Posterior cingulate gyrus (tissue), 11 donors: ENCODE measurements at regions not wholly inside any gene's neighbourhood (a gene's known extent, or its start where the extent isn't known, plus 50 kb on each side); places are given as distances from the start of the nearest gene placed in this dataset.

Experiments
- DNase-seq, 10 donors: peaks; one replicate each; pipeline versions ENCODE4 v3.0.0 to v3.0.0-alpha.2; 2020 to 2021; ENCODE audit warnings: mixed read lengths in 3 of 10
- intact Hi-C: fragments of 100-400 bp; cut with DNase I; formaldehyde crosslinking; loops from one replicate; pipeline ENCODE4 v1.15.1; 2023

DNA sequence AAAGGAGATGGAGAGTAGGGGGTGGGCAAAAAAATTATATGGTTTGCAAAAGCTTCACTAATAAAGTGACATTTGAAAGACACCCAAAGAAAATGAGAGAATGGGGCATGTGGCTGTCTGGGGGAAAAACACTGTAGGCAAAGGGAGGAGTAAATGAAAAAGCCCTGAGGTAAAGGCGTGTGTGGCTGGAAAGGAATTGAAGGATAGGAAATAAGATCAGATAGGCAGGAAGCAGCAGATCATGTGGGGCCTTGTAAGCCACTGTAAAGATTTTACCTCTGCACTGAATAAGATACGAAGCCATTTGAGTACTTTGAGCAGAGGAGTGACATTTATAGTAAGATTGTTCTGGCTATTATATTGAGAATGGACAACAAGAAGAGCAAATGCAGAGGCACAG is 49.8 kb upstream of the FDX1 start:
- intact Hi-C loops, result loop anchor here (5.0 kb wide), 2 partner anchors 47 to 83 kb away; partner anchors contain the start of genes FDX1 and RDX
- no peak for DNase-seq
